ENCODE measurements at regions not wholly inside any gene's neighbourhood (a gene's known extent, or its start where the extent isn't known, plus 50 kb on each side); places are given as distances from the start of the nearest gene placed in this dataset.

GRCh38 chr4:95984081-95984480, 144.2 kb downstream of the PDHA2 start:
- H3K9me2 ChIP-seq (replicated peaks; ENCODE audit: low read depth, low read length): no peaks in the 10 kb centered on the region
- peaks cover 5% of the 10 kb centered on the region; the same call in 1 of the 2 replicates for H3K9me3 ChIP-seq (ENCODE audit: insufficient read depth, low read depth, low read length)
- H3K4me1 ChIP-seq (ENCODE audit: insufficient read depth, low read length, poor library complexity, severe bottlenecking): peaks cover 32% of the 10 kb centered on the region
- 0 out of 2 replicates have a peak, but pooled peaks cover 3% of the 10 kb centered on the region for H3F3A ChIP-seq (ENCODE audit: low read depth)
- TF ChIP-seq CTCF (conservative IDR thresholded peaks at IDR 0.05; ENCODE audit: low read length): no peak
- no peak for TF ChIP-seq EZH2phosphoT487 (IDR thresholded peaks at IDR 0.05; ENCODE audit: borderline replicate concordance)
- H3K4me2 ChIP-seq (ENCODE audit: low read depth, low read length, poor library complexity, severe bottlenecking): no peak overlapping the region
- no peaks in the 10 kb centered on the region for H3K36me3 ChIP-seq (ENCODE audit: insufficient read depth, low read length)
- H4K20me1 ChIP-seq (ENCODE audit: insufficient read depth, low read length, poor library complexity, severe bottlenecking): no peaks in the 10 kb centered on the region
- H2AFZ ChIP-seq (ENCODE audit: low read length): no peak overlapping the region
- H3K4me3 ChIP-seq (ENCODE audit: low read length, poor library complexity, severe bottlenecking): no peak overlapping the region
- H3K9ac ChIP-seq (ENCODE audit: low read depth, low read length, poor library complexity, severe bottlenecking): no peak overlapping the region
- H3K79me2 ChIP-seq (ENCODE audit: insufficient read depth, low read length): no peaks in the 10 kb centered on the region
- H3K27me3 ChIP-seq (ENCODE audit: insufficient read depth, low read length, poor library complexity, severe bottlenecking): no peaks in the 10 kb centered on the region

GRCh38 chr4:95985051-95985450, 145.2 kb downstream of the PDHA2 start:
- Histone ChIP-seq H3K36me3 (ENCODE audit: insufficient read depth, low read length) (no peaks in the 10 kb centered on the region), H3K27me3 (ENCODE audit: insufficient read depth, low read length, poor library complexity, severe bottlenecking) (no peaks in the 10 kb centered on the region), H3K4me2 (ENCODE audit: low read depth, low read length, poor library complexity, severe bottlenecking) (peak overlapping the region; percentile 67), H2AFZ (ENCODE audit: low read length) (peak overlapping the region; percentile 8; the same call in 1 of the 2 replicates), H3K79me2 (ENCODE audit: insufficient read depth, low read length) (no peaks in the 10 kb centered on the region), H3K4me3 (ENCODE audit: low read length, poor library complexity, severe bottlenecking) (peak overlapping the region; percentile 46), H3K9me2 (replicated peaks; ENCODE audit: low read depth, low read length) (no peaks in the 10 kb centered on the region), H3K4me1 (ENCODE audit: insufficient read depth, low read length, poor library complexity, severe bottlenecking) (peaks cover 32% of the 10 kb centered on the region), H3F3A (ENCODE audit: low read depth) (0 out of 2 replicates have a peak, but pooled peaks cover 3% of the 10 kb centered on the region), H3K9ac (ENCODE audit: low read depth, low read length, poor library complexity, severe bottlenecking) (no peak overlapping the region), H3K9me3 (ENCODE audit: insufficient read depth, low read depth, low read length) (peaks cover 5% of the 10 kb centered on the region; the same call in 1 of the 2 replicates), H4K20me1 (ENCODE audit: insufficient read depth, low read length, poor library complexity, severe bottlenecking) (no peaks in the 10 kb centered on the region)
- no peak for TF ChIP-seq CTCF (conservative IDR thresholded peaks at IDR 0.05; ENCODE audit: low read length)
- TF ChIP-seq EZH2phosphoT487 (IDR thresholded peaks at IDR 0.05; ENCODE audit: borderline replicate concordance): no peak

- no peak overlapping the region for H3K9ac ChIP-seq (ENCODE audit: low read depth, low read length, poor library complexity, severe bottlenecking)
- TF ChIP-seq CTCF (conservative IDR thresholded peaks at IDR 0.05; ENCODE audit: low read length) (no peak), EZH2phosphoT487 (IDR thresholded peaks at IDR 0.05; ENCODE audit: borderline replicate concordance) (no peak)
- H3F3A ChIP-seq (ENCODE audit: low read depth): 0 out of 2 replicates have a peak, but pooled peaks cover 3% of the 10 kb centered on the region
- H3K79me2 ChIP-seq (ENCODE audit: insufficient read depth, low read length): no peaks in the 10 kb centered on the region
- H3K36me3 ChIP-seq (ENCODE audit: insufficient read depth, low read length): no peaks in the 10 kb centered on the region
- peak overlapping the region; percentile 67 for H3K4me2 ChIP-seq (ENCODE audit: low read depth, low read length, poor library complexity, severe bottlenecking)
- no peaks in the 10 kb centered on the region for H3K27me3 ChIP-seq (ENCODE audit: insufficient read depth, low read length, poor library complexity, severe bottlenecking)
- no peak overlapping the region for H3K4me3 ChIP-seq (ENCODE audit: low read length, poor library complexity, severe bottlenecking)
- H2AFZ ChIP-seq (ENCODE audit: low read length): no peak overlapping the region
- no peaks in the 10 kb centered on the region for H3K9me2 ChIP-seq (replicated peaks; ENCODE audit: low read depth, low read length)
- peaks cover 5% of the 10 kb centered on the region; the same call in 1 of the 2 replicates for H3K9me3 ChIP-seq (ENCODE audit: insufficient read depth, low read depth, low read length)
- peaks cover 32% of the 10 kb centered on the region for H3K4me1 ChIP-seq (ENCODE audit: insufficient read depth, low read length, poor library complexity, severe bottlenecking)
- no peaks in the 10 kb centered on the region for H4K20me1 ChIP-seq (ENCODE audit: insufficient read depth, low read length, poor library complexity, severe bottlenecking)
Observed at GRCh38 chr4:95985791-95986550, 146.1 kb downstream of the PDHA2 start.
